ENCODE measurements at regions not wholly inside any gene's neighbourhood (a gene's known extent, or its start where the extent isn't known, plus 50 kb on each side); places are given as distances from the start of the nearest gene placed in this dataset.
"Not testable (repeated sequence)": the region's sequence is repeated elsewhere in the genome, so short reads cannot be mapped to it uniquely, and the experiment has no call there.

DNA sequence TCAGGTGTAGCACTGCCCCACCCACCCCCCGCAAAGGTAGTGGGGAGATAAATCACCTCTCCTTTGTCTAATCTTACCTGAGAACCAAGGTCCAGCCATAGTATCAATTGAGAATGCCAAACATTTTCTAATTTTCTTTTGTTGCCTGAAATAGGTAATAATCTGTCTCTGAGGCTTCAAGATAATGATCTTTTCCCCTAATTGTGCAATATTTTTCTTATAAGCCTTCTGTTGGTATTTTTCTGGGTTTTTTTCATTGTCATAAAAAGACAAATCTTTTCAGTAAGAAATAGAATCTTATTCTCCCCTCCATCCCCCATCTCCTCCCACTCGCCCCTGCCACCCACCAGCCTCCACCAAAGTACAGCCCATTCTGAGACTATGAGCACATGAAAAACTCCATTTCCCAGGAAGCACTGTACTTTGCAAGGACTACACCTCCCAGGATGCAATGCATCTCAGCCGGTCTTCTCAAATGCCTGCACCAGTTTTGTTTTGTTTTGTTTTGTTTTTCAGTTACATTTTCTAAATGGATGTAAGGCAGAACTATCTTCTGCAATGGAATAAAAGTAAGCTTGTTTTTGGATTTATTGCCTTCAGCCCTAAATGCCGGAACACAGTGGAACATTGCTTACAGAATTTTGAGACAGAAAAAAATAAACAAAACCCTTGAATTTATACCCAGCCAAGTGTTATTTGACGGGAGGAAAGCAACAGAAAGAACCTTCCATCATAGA is 268.0 kb downstream of the TFAP2A start:
- no peak overlapping the region for H3K27ac ChIP-seq (ENCODE audit: low read depth in 1 of 3, low read length in 2 of 3)
- peak overlapping the region in 1 of 3 donors; percentile 33 for H3K4me3 ChIP-seq (ENCODE audit: low read depth in 1 of 3, low read length in 3 of 3)
- H3K4me1 ChIP-seq (ENCODE audit: control insufficient read depth in 3 of 3, insufficient read depth in 2 of 3, low read depth in 1 of 3, low read length in 2 of 3): no peaks in the 10 kb centered on the region
- H3K27me3 ChIP-seq (ENCODE audit: control insufficient read depth in 3 of 3, insufficient read depth in 3 of 3, low read length in 3 of 3): no peaks in the 10 kb centered on the region
- peak; percentile 2 to 28 for DNase-seq
- FAIRE-seq: no peak
- no peaks in the 10 kb centered on the region for H3K9me3 ChIP-seq (ENCODE audit: control insufficient read depth in 2 of 2, insufficient read depth in 1 of 2, low read depth in 1 of 2, low read length in 1 of 2)
- H3K36me3 ChIP-seq (ENCODE audit: control insufficient read depth in 3 of 3, insufficient read depth in 2 of 3, low read depth in 1 of 3, low read length in 3 of 3): no peaks in the 10 kb centered on the region
- WGBS, 3 donors: 25 to 39% (median 27%) methylated on average over 5 of the region's 5 CpGs

- Histone ChIP-seq H3K27me3 (ENCODE audit: control insufficient read depth in 3 of 3, insufficient read depth in 3 of 3, low read length in 3 of 3) (no peaks in the 10 kb centered on the region), H3K9me3 (ENCODE audit: control insufficient read depth in 2 of 2, insufficient read depth in 1 of 2, low read depth in 1 of 2, low read length in 1 of 2) (no peaks in the 10 kb centered on the region), H3K4me3 (ENCODE audit: low read depth in 1 of 3, low read length in 3 of 3) (no peak overlapping the region), H3K36me3 (ENCODE audit: control insufficient read depth in 3 of 3, insufficient read depth in 2 of 3, low read depth in 1 of 3, low read length in 3 of 3) (no peaks in the 10 kb centered on the region), H3K27ac (ENCODE audit: low read depth in 1 of 3, low read length in 2 of 3) (no peak overlapping the region), H3K4me1 (ENCODE audit: control insufficient read depth in 3 of 3, insufficient read depth in 2 of 3, low read depth in 1 of 3, low read length in 2 of 3) (no peaks in the 10 kb centered on the region)
- WGBS, 3 donors: 53 to 73% (median 61%) methylated on average over 1 of the region's 1 CpG
- DNase-seq (no peak), FAIRE-seq (no peak)
Observed at GRCh38 chr6:10144772-10145171, 270.1 kb downstream of the TFAP2A start.

- H3K4me3 ChIP-seq (ENCODE audit: low read depth in 1 of 3, low read length in 3 of 3): no peak overlapping the region
- no peak for FAIRE-seq
- no peaks in the 10 kb centered on the region for H3K4me1 ChIP-seq (ENCODE audit: control insufficient read depth in 3 of 3, insufficient read depth in 2 of 3, low read depth in 1 of 3, low read length in 2 of 3)
- H3K9me3 ChIP-seq (ENCODE audit: control insufficient read depth in 2 of 2, insufficient read depth in 1 of 2, low read depth in 1 of 2, low read length in 1 of 2): no peaks in the 10 kb centered on the region
- H3K36me3 ChIP-seq (ENCODE audit: control insufficient read depth in 3 of 3, insufficient read depth in 2 of 3, low read depth in 1 of 3, low read length in 3 of 3): no peaks in the 10 kb centered on the region
- 51 to 65% (median 56%) methylated on average over 3 of the region's 3 CpGs for WGBS, 3 donors
- H3K27me3 ChIP-seq (ENCODE audit: control insufficient read depth in 3 of 3, insufficient read depth in 3 of 3, low read length in 3 of 3): no peaks in the 10 kb centered on the region
- DNase-seq: no peak
- H3K27ac ChIP-seq (ENCODE audit: low read depth in 1 of 3, low read length in 2 of 3): no peak overlapping the region
Observed at GRCh38 chr6:10141746-10142443, 273.0 kb downstream of the TFAP2A start.

GRCh38 chr6:10140824-10141223 is 274.1 kb downstream of the TFAP2A start:
- FAIRE-seq (no peak), DNase-seq (no peak)
- no peaks in the 10 kb centered on the region for H3K9me3 ChIP-seq (ENCODE audit: control insufficient read depth in 2 of 2, insufficient read depth in 1 of 2, low read depth in 1 of 2, low read length in 1 of 2)
- H3K27me3 ChIP-seq (ENCODE audit: control insufficient read depth in 3 of 3, insufficient read depth in 3 of 3, low read length in 3 of 3): no peaks in the 10 kb centered on the region
- H3K4me3 ChIP-seq (ENCODE audit: low read depth in 1 of 3, low read length in 3 of 3): no peak overlapping the region
- H3K4me1 ChIP-seq (ENCODE audit: control insufficient read depth in 3 of 3, insufficient read depth in 2 of 3, low read depth in 1 of 3, low read length in 2 of 3): no peaks in the 10 kb centered on the region
- H3K27ac ChIP-seq (ENCODE audit: low read depth in 1 of 3, low read length in 2 of 3): no peak overlapping the region
- no peaks in the 10 kb centered on the region for H3K36me3 ChIP-seq (ENCODE audit: control insufficient read depth in 3 of 3, insufficient read depth in 2 of 3, low read depth in 1 of 3, low read length in 3 of 3)
- WGBS, 3 donors: 56 to 68% (median 66%) methylated on average over 3 of the region's 3 CpGs

DNA sequence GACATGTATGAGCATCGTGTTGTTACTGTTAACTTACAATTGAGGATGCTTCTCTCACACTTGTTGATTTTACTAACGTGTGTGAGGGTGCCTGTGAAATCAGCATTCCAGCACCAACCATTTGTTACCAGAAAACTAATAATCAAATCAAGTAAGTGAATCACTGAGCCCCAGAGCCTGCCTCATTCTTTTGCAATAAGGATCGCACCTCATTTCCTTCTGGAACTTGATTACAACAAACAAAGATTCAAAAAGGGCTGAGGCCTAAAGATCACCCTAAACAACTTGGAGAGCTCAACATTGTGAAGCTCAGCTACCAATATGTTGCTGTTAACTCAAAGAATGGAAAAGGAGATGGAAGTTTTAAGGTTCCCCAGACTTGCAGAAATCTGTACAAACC is 274.7 kb downstream of the TFAP2A start:
- FAIRE-seq (no peak), DNase-seq (no peak)
- no peaks in the 10 kb centered on the region for H3K4me1 ChIP-seq (ENCODE audit: control insufficient read depth in 3 of 3, insufficient read depth in 2 of 3, low read depth in 1 of 3, low read length in 2 of 3)
- H3K27ac ChIP-seq (ENCODE audit: low read depth in 1 of 3, low read length in 2 of 3): no peak overlapping the region
- 52 to 59% (median 55%) methylated on average over 3 of the region's 3 CpGs for WGBS, 3 donors
- no peaks in the 10 kb centered on the region for H3K36me3 ChIP-seq (ENCODE audit: control insufficient read depth in 3 of 3, insufficient read depth in 2 of 3, low read depth in 1 of 3, low read length in 3 of 3)
- H3K9me3 ChIP-seq (ENCODE audit: control insufficient read depth in 2 of 2, insufficient read depth in 1 of 2, low read depth in 1 of 2, low read length in 1 of 2): no peaks in the 10 kb centered on the region
- H3K27me3 ChIP-seq (ENCODE audit: control insufficient read depth in 3 of 3, insufficient read depth in 3 of 3, low read length in 3 of 3): no peaks in the 10 kb centered on the region
- H3K4me3 ChIP-seq (ENCODE audit: low read depth in 1 of 3, low read length in 3 of 3): no peak overlapping the region

DNA sequence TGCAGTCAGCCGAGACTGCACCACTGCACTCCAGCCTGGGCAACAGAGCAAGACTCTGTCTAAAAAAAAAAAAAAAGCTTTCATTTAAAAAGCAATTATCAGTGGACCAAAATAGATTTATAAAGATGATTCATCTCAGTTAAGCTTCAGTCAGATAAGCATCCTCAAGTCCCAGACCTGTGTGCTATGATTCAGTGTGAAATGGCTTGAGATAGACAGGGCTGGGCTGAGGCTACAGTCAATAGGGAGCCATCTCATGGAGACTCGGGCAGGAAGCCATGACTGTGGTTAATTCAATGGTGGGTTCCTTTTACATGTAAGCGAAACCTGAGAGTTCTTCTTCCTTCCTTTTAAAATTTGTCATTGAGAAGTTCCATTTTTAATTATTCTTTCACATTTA is 276.0 kb downstream of the TFAP2A start:
- 75 to 81% (median 79%) methylated on average over 3 of the region's 3 CpGs for WGBS, 3 donors
- FAIRE-seq (no peak), DNase-seq (no peak)
- Histone ChIP-seq H3K27ac (ENCODE audit: low read depth in 1 of 3, low read length in 2 of 3) (no peak overlapping the region), H3K27me3 (ENCODE audit: control insufficient read depth in 3 of 3, insufficient read depth in 3 of 3, low read length in 3 of 3) (no peaks in the 10 kb centered on the region), H3K9me3 (ENCODE audit: control insufficient read depth in 2 of 2, insufficient read depth in 1 of 2, low read depth in 1 of 2, low read length in 1 of 2) (no peaks in the 10 kb centered on the region), H3K36me3 (ENCODE audit: control insufficient read depth in 3 of 3, insufficient read depth in 2 of 3, low read depth in 1 of 3, low read length in 3 of 3) (no peaks in the 10 kb centered on the region), H3K4me1 (ENCODE audit: control insufficient read depth in 3 of 3, insufficient read depth in 2 of 3, low read depth in 1 of 3, low read length in 2 of 3) (no peaks in the 10 kb centered on the region), H3K4me3 (ENCODE audit: low read depth in 1 of 3, low read length in 3 of 3) (no peak overlapping the region)

GRCh38 chr6:10136636-10137035 is 278.2 kb downstream of the TFAP2A start:
- Histone ChIP-seq H3K27ac (ENCODE audit: low read depth in 1 of 3, low read length in 2 of 3) (no peak overlapping the region), H3K36me3 (ENCODE audit: control insufficient read depth in 3 of 3, insufficient read depth in 2 of 3, low read depth in 1 of 3, low read length in 3 of 3) (no peaks in the 10 kb centered on the region), H3K4me3 (ENCODE audit: low read depth in 1 of 3, low read length in 3 of 3) (no peak overlapping the region), H3K4me1 (ENCODE audit: control insufficient read depth in 3 of 3, insufficient read depth in 2 of 3, low read depth in 1 of 3, low read length in 2 of 3) (no peaks in the 10 kb centered on the region), H3K9me3 (ENCODE audit: control insufficient read depth in 2 of 2, insufficient read depth in 1 of 2, low read depth in 1 of 2, low read length in 1 of 2) (no peaks in the 10 kb centered on the region), H3K27me3 (ENCODE audit: control insufficient read depth in 3 of 3, insufficient read depth in 3 of 3, low read length in 3 of 3) (no peaks in the 10 kb centered on the region)
- DNase-seq: no peak
- FAIRE-seq: no peak
- 91 to 95% (median 95%) methylated on average over 7 of the region's 7 CpGs for WGBS, 3 donors

GRCh38 chr6:10134185-10134584 is 280.7 kb downstream of the TFAP2A start:
- not testable (repeated sequence) for H3K27ac ChIP-seq (ENCODE audit: low read depth in 1 of 3, low read length in 2 of 3); H3K36me3 ChIP-seq (ENCODE audit: control insufficient read depth in 3 of 3, insufficient read depth in 2 of 3, low read depth in 1 of 3, low read length in 3 of 3); DNase-seq; H3K27me3 ChIP-seq (ENCODE audit: control insufficient read depth in 3 of 3, insufficient read depth in 3 of 3, low read length in 3 of 3); H3K4me3 ChIP-seq (ENCODE audit: low read depth in 1 of 3, low read length in 3 of 3); H3K9me3 ChIP-seq (ENCODE audit: control insufficient read depth in 2 of 2, insufficient read depth in 1 of 2, low read depth in 1 of 2, low read length in 1 of 2); H3K4me1 ChIP-seq (ENCODE audit: control insufficient read depth in 3 of 3, insufficient read depth in 2 of 3, low read depth in 1 of 3, low read length in 2 of 3); FAIRE-seq
- WGBS, 3 donors: 89 to 94% (median 92%) methylated on average over 14 of the region's 14 CpGs

Data from small intestine (tissue), 7 donors.